ENCODE measurements at regions not wholly inside any gene's neighbourhood (a gene's known extent, or its start where the extent isn't known, plus 50 kb on each side); places are given as distances from the start of the nearest gene placed in this dataset.
A peak's percentile ranks its signal among the peaks of the same experiment; 100 is the strongest.

- TF ChIP-seq PATZ1 (CRISPR knock-in tag; IDR thresholded peaks at IDR 0.05; ENCODE audit: borderline replicate concordance) (no peak), ZNF565 (CRISPR knock-in tag; conservative IDR thresholded peaks at IDR 0.05; ENCODE audit: low read depth) (no peak), CSDC2 (CRISPR knock-in tag; IDR thresholded peaks at IDR 0.05) (no peak), RARB (CRISPR knock-in tag; IDR thresholded peaks at IDR 0.05) (no peak), OSR1 (CRISPR knock-in tag; IDR thresholded peaks at IDR 0.05) (no peak)
Observed at GRCh38 chr18:73896685-73897084, 250.9 kb downstream of the FBXO15 start (continued).

GRCh38 chr18:73895701-73896100, 251.9 kb downstream of the FBXO15 start:
- no peak for ATAC-seq
- TF ChIP-seq CSRNP3 (CRISPR knock-in tag; IDR thresholded peaks at IDR 0.05) (no peak), ESRRG (CRISPR knock-in tag; IDR thresholded peaks at IDR 0.05) (no peak)

DNA sequence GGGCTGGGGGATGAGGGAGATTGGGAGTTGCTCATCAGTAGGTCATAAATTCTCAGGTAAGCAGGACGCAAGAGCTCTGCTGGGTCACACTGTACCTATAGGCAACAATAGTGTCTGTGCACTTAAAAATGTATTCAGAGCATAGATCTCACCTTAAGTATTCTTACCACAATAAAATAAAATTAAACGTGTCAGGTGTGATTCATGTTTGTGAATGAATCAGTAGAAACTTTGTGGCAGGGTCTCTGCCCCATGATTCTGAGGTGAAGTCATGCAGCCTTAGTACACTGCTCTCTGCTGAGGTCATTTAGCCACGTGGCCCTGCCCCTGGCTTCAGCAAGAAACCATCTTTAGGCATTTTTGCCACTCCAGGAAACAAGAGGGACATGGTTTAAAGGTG, 253.8 kb downstream of the FBXO15 start:
- no peak for ATAC-seq
- TF ChIP-seq ZFP3 (CRISPR knock-in tag; IDR thresholded peaks at IDR 0.05), result no peak
- no peak for TF ChIP-seq CSRNP3 (CRISPR knock-in tag; IDR thresholded peaks at IDR 0.05)
- TF ChIP-seq SNAI2 (CRISPR knock-in tag; IDR thresholded peaks at IDR 0.05), result no peak

- TF ChIP-seq GLIS3 (CRISPR knock-in tag; IDR thresholded peaks at IDR 0.05) (no peak), ISL1 (CRISPR knock-in tag; IDR thresholded peaks at IDR 0.05) (no peak), TOX (CRISPR knock-in tag; IDR thresholded peaks at IDR 0.05; ENCODE audit: borderline replicate concordance) (no peak), TSHZ2 (CRISPR knock-in tag; IDR thresholded peaks at IDR 0.05) (no peak), TCF4 (CRISPR knock-in tag; IDR thresholded peaks at IDR 0.05; ENCODE audit: borderline replicate concordance) (no peak), ZFP3 (CRISPR knock-in tag; IDR thresholded peaks at IDR 0.05) (no peak), ESRRG (CRISPR knock-in tag; IDR thresholded peaks at IDR 0.05) (no peak), CSDC2 (CRISPR knock-in tag; IDR thresholded peaks at IDR 0.05) (no peak), PPARA (CRISPR knock-in tag; IDR thresholded peaks at IDR 0.05; ENCODE audit: borderline replicate concordance) (no peak)
- ATAC-seq, result 0 out of 3 replicates have a peak, but pooled peaks have one; percentile 22
Observed at GRCh38 chr18:73891572-73892421, 255.8 kb downstream of the FBXO15 start.

GRCh38 chr18:73888565-73888964, 259.1 kb downstream of the FBXO15 start:
- TF ChIP-seq TCF4 (CRISPR knock-in tag; IDR thresholded peaks at IDR 0.05; ENCODE audit: borderline replicate concordance) (no peak), ARNTL (CRISPR knock-in tag; IDR thresholded peaks at IDR 0.05; ENCODE audit: borderline replicate concordance, low read depth) (no peak), PATZ1 (CRISPR knock-in tag; IDR thresholded peaks at IDR 0.05; ENCODE audit: borderline replicate concordance) (no peak), GLIS3 (CRISPR knock-in tag; IDR thresholded peaks at IDR 0.05) (no peak), ZC3H10 (CRISPR knock-in tag; IDR thresholded peaks at IDR 0.05) (no peak), OSR1 (CRISPR knock-in tag; IDR thresholded peaks at IDR 0.05) (no peak), ZFP3 (CRISPR knock-in tag; IDR thresholded peaks at IDR 0.05) (no peak), CSDC2 (CRISPR knock-in tag; IDR thresholded peaks at IDR 0.05) (no peak), ZNF70 (CRISPR knock-in tag; IDR thresholded peaks at IDR 0.05) (no peak), ESRRG (CRISPR knock-in tag; IDR thresholded peaks at IDR 0.05) (no peak), ZFP30 (CRISPR knock-in tag; IDR thresholded peaks at IDR 0.05) (no peak), BACH2 (CRISPR knock-in tag; IDR thresholded peaks at IDR 0.05; ENCODE audit: borderline replicate concordance) (no peak), PPARA (CRISPR knock-in tag; IDR thresholded peaks at IDR 0.05; ENCODE audit: borderline replicate concordance) (no peak), ZNF8 (CRISPR knock-in tag; IDR thresholded peaks at IDR 0.05) (no peak), TSHZ2 (CRISPR knock-in tag; IDR thresholded peaks at IDR 0.05) (no peak)
- ATAC-seq, result no peak
